Gastrocnemius medialis (tissue), 4 donors: ENCODE measurements at regions not wholly inside any gene's neighbourhood (a gene's known extent, or its start where the extent isn't known, plus 50 kb on each side); places are given as distances from the start of the nearest gene placed in this dataset.

ENCODE experiments used
- CTCF ChIP-seq, 5 experiments: fragments of 450-650 bp in 3 of 5; fragments of 200-600 bp in 2 of 5; sonication (generic) in 2 of 5; IDR thresholded peaks in 4 of 5; conservative IDR thresholded peaks in 1 of 5; 1 replicate in 4 of 5; 2 replicates in 1 of 5; pipeline ENCODE4 v1.5.1; 2016 to 2019; ENCODE audit warnings: antibody characterized with exemption in 5 of 5, mild to moderate bottlenecking in 3 of 5, moderate library complexity in 3 of 5
- POLR2A ChIP-seq, 2 donors: fragments of 450-650 bp; IDR thresholded peaks; one replicate each; pipeline ENCODE4 v1.6.1; 2017; ENCODE audit warnings: antibody characterized with exemption in 2 of 2, mild to moderate bottlenecking in 2 of 2, moderate library complexity in 2 of 2

GRCh38 chr10:65846949-65847348 is 1078.9 kb upstream of the LRRTM3 start:
- TF ChIP-seq CTCF (IDR thresholded peaks at IDR 0.05 in 4 of 5, conservative IDR thresholded peaks at IDR 0.05 in 1 of 5) (no peak), POLR2A (IDR thresholded peaks at IDR 0.05) (no peak)
